ENCODE measurements at regions not wholly inside any gene's neighbourhood (a gene's known extent, or its start where the extent isn't known, plus 50 kb on each side); places are given as distances from the start of the nearest gene placed in this dataset.

- Histone ChIP-seq H3K4me3 (ENCODE audit: low read depth, low read length) (no peak overlapping the region), H3K9me3 (ENCODE audit: control insufficient read depth, insufficient read depth, low read length) (no peaks in the 10 kb centered on the region), H3K27ac (ENCODE audit: low read depth, low read length) (no peak overlapping the region), H3K27me3 (ENCODE audit: control insufficient read depth, insufficient read depth, low read length) (no peaks in the 10 kb centered on the region)
- no peak for TF ChIP-seq CTCF (IDR thresholded peaks at IDR 0.05; ENCODE audit: low read depth, low read length)
- no peak for DNase-seq (ENCODE audit: low read depth, low spot score)
- POLR2A ChIA-PET, result interaction anchor here (0.6 to 1.3 kb wide), 2 partner anchors 55 to 87 kb away, joined by 3 read pairs; no protein-coding TSS in a partner anchor
- CTCF ChIA-PET, result interaction anchor here (1.0 kb wide), 1 partner anchor 109 kb away, joined by 3 read pairs; no protein-coding TSS in a partner anchor
Measured at GRCh38 chr10:36670621-36671402, 454.6 kb upstream of the ANKRD30A start.

DNA sequence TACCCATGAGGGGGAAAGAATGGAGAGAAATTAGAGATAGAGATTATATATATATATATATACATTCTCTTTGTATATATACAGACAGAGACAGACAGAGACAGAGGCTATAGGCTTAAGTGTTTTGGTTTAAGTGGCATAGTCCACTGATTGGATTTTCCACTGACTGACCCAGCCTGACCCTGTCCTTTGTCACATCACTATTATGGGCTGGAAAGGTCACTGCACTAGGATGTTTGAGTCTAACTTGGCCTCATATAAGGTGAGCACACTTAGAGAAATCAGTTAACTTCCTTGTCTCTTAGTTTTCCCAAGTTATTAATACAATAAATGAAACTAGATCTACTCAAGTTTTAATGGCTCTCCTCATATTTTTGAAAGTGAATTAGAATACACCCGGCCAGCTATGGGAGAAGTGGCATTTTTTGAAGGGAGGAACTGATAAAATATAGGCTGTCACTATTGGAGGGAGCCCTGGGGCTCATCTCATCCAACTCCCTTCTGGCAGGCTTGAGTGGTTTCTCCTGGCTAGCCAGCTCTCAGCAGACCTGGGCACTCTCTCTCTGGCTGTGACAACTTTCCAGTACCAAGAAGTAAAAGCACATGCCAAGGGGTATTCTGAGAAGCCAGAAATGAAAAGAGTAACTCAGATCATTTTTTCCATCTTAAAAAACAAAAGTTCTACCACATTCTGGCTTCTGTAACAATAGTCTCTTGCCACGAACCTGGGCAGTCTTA is 455.6 kb upstream of the ANKRD30A start:
- ChIA-PET CTCF (no interaction called here), POLR2A (no interaction called here)
- H3K9me3 ChIP-seq (ENCODE audit: control insufficient read depth, insufficient read depth, low read length), result no peaks in the 10 kb centered on the region
- no peak for TF ChIP-seq CTCF (IDR thresholded peaks at IDR 0.05; ENCODE audit: low read depth, low read length)
- H3K27me3 ChIP-seq (ENCODE audit: control insufficient read depth, insufficient read depth, low read length), result no peaks in the 10 kb centered on the region
- no peak for DNase-seq (ENCODE audit: low read depth, low spot score)
- no peak overlapping the region for H3K4me3 ChIP-seq (ENCODE audit: low read depth, low read length)
- H3K27ac ChIP-seq (ENCODE audit: low read depth, low read length), result no peak overlapping the region

DNA sequence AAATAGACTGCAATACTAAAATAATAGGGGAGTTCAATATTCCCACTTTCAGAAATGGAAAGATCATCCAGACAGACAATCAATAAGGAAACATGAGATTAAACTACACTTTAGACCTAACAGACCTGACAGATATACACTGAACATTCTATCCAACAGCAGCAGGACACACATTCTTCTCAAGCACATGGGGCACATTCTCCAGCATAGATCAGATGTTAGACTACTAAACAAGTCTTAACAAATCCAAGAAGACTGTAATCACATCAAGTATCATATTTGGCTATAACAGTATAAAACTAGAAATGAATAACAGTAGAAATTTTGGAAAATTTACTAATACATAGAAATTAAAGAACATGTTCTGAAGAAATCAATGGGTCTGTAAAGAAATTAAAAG is 458.9 kb upstream of the ANKRD30A start:
- no peak for TF ChIP-seq CTCF (IDR thresholded peaks at IDR 0.05; ENCODE audit: low read depth, low read length)
- Histone ChIP-seq H3K9me3 (ENCODE audit: control insufficient read depth, insufficient read depth, low read length) (no peaks in the 10 kb centered on the region), H3K27me3 (ENCODE audit: control insufficient read depth, insufficient read depth, low read length) (no peaks in the 10 kb centered on the region), H3K27ac (ENCODE audit: low read depth, low read length) (no peak overlapping the region), H3K4me3 (ENCODE audit: low read depth, low read length) (no peak overlapping the region)
- DNase-seq (ENCODE audit: low read depth, low spot score), result no peak
- CTCF ChIA-PET, result no interaction called here
- POLR2A ChIA-PET, result no interaction called here

DNA sequence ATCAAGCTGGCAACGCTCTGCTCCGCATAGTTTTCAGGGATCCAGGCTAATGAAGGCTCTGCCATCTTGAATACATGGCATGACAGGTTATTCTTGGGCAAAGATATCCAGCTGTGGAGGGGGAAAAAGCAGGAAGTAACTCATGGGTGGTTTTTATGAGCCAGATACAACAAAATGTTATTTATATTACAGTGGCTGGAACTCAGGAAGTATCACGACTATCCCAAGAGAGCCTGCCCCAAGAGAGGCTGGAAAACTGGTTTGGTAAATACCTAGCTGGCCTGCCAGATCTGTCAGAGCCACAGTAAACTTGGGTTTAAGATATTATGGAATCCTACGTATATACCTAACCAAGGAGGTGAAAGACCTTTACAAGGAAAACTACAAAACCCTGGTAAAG is 462.8 kb upstream of the ANKRD30A start:
- no peak overlapping the region for H3K4me3 ChIP-seq (ENCODE audit: low read depth, low read length)
- DNase-seq (ENCODE audit: low read depth, low spot score), result no peak
- POLR2A ChIA-PET, result no interaction called here
- no peak for TF ChIP-seq CTCF (IDR thresholded peaks at IDR 0.05; ENCODE audit: low read depth, low read length)
- no peak overlapping the region for H3K27ac ChIP-seq (ENCODE audit: low read depth, low read length)
- CTCF ChIA-PET, result no interaction called here
- no peaks in the 10 kb centered on the region for H3K9me3 ChIP-seq (ENCODE audit: control insufficient read depth, insufficient read depth, low read length)
- H3K27me3 ChIP-seq (ENCODE audit: control insufficient read depth, insufficient read depth, low read length), result no peaks in the 10 kb centered on the region

DNA sequence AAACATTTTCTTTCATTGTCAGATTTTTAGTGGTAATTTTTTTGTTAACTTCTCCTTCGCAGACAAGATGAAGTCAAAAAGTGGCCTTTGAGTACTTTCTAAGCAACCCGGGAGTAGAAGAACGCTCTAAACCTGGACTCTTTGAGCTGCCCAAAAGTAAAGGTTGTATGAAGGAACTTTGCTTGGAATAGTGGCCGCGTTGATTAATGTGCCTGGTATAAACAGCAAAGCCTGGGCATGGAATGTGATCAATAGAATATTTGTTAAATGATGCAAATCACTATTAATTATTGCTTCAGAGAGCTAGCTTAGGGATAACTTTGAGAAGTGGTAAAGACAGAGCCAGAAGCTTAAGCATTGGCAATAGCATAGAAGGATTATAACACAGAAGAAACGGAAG is 475.1 kb upstream of the ANKRD30A start:
- Histone ChIP-seq H3K27ac (ENCODE audit: low read depth, low read length) (no peak overlapping the region), H3K27me3 (ENCODE audit: control insufficient read depth, insufficient read depth, low read length) (no peaks in the 10 kb centered on the region), H3K4me3 (ENCODE audit: low read depth, low read length) (no peak overlapping the region), H3K9me3 (ENCODE audit: control insufficient read depth, insufficient read depth, low read length) (0 out of 2 replicates have a peak, but pooled peaks cover 5% of the 10 kb centered on the region)
- ChIA-PET POLR2A (no interaction called here), CTCF (interaction anchor here (0.6 kb wide), 1 partner anchor 129 kb away, joined by 7 read pairs; no protein-coding TSS in a partner anchor)
- TF ChIP-seq CTCF (IDR thresholded peaks at IDR 0.05; ENCODE audit: low read depth, low read length), result no peak
- DNase-seq (ENCODE audit: low read depth, low spot score), result no peak
